Caco-2 (cell line): ENCODE measurements at regions not wholly inside any gene's neighbourhood (a gene's known extent, or its start where the extent isn't known, plus 50 kb on each side); places are given as distances from the start of the nearest gene placed in this dataset.

Experiments used
- BruUV-seq: library from RNA; stranded (reverse); fragments of 400-500 nt; replicated peaks from 2 replicates; lab custom pipeline; 2021; lab: Mats Ljungman, UMichigan
- CTCF ChIA-PET: fragments of 300-600 bp; sonication (Branson Sonifier 250); formaldehyde crosslinking; loops from one replicate; lab custom pipeline; 2022; ENCODE audit warnings: antibody characterized with exemption; lab: Charles Lee
- POLR2A ChIA-PET: fragments of 300-600 bp; sonication (Branson Sonifier 250); formaldehyde crosslinking; loops from one replicate; lab custom pipeline; 2022; ENCODE audit warnings: antibody characterized with exemption; lab: Charles Lee
- DNase-seq, 2 experiments: peaks; one replicate each; pipeline versions ENCODE4 v3.0.0 to v3.0.0-alpha.2; 2020 to 2022
- H3K27me3 ChIP-seq: replicated peaks from 2 replicates; pipeline ENCODE4 v1.6.0; 2011; ENCODE audit warnings: low read length; ENCODE audit not compliant: control insufficient read depth, insufficient read depth
- H3K36me3 ChIP-seq: 2 replicates; pipeline ENCODE4 v1.5.1; 2011; ENCODE audit warnings: low read length; ENCODE audit not compliant: control insufficient read depth, insufficient read depth
- H3K4me1 ChIP-seq: fragments of 250-450 bp; sonication (Bioruptor Pico); 2 replicates; pipeline ENCODE4 v1.5.1; 2020; ENCODE audit warnings: mild to moderate bottlenecking
- H3K4me3 ChIP-seq: 2 replicates; pipeline ENCODE4 v1.5.1; 2011; ENCODE audit warnings: low read depth, mild to moderate bottlenecking, control low read depth, low read length
- H3K9me3 ChIP-seq: fragments of 250-450 bp; sonication (Bioruptor Pico); 2 replicates; pipeline ENCODE4 v1.5.1; 2020; ENCODE audit warnings: mild to moderate bottlenecking, moderate library complexity
- H3K27ac Mint-ChIP-seq: one replicate; pipeline ENCODE4 v1.8.0; 2022; ENCODE audit warnings: mixed read lengths; ENCODE audit not compliant: unreplicated experiment
- H3K27me3 Mint-ChIP-seq: one replicate; pipeline ENCODE4 v1.8.0; 2022; ENCODE audit warnings: mixed read lengths; ENCODE audit not compliant: insufficient read depth, unreplicated experiment
- H3K36me3 Mint-ChIP-seq: one replicate; pipeline ENCODE4 v1.8.0; 2022; ENCODE audit warnings: mild to moderate bottlenecking, mixed read lengths; ENCODE audit not compliant: insufficient read depth, unreplicated experiment
- H3K4me1 Mint-ChIP-seq: one replicate; pipeline ENCODE4 v1.8.0; 2022; ENCODE audit warnings: low read depth, mixed read lengths; ENCODE audit not compliant: unreplicated experiment
- H3K4me3 Mint-ChIP-seq: one replicate; pipeline ENCODE4 v1.8.0; 2022; ENCODE audit warnings: mild to moderate bottlenecking, moderate library complexity, mixed read lengths; ENCODE audit not compliant: unreplicated experiment
- H3K9me3 Mint-ChIP-seq: one replicate; pipeline ENCODE4 v1.8.0; 2022; ENCODE audit warnings: mixed read lengths; ENCODE audit not compliant: unreplicated experiment
- CTCF ChIP-seq, 2 experiments: fragments of 200-600 bp in 1 of 2; IDR thresholded peaks; 1 replicate in 1 of 2; 2 replicates in 1 of 2; pipeline versions ENCODE4 v1.5.1 to v1.8.0; 2011 to 2022; ENCODE audit warnings: antibody characterized with exemption in 1 of 2, control low read depth in 1 of 2, inconsistent platforms in 1 of 2, low read depth in 1 of 2, low read length in 1 of 2, mild to moderate bottlenecking in 1 of 2, moderate library complexity in 1 of 2; ENCODE audit not compliant: insufficient read depth in 1 of 2, severe bottlenecking in 1 of 2, unreplicated experiment in 1 of 2
- intact Hi-C: fragments of 100-400 bp; cut with micrococcal nuclease; formaldehyde crosslinking; loops from one replicate; pipeline ENCODE4 v1.10.0; 2022; ENCODE audit not compliant: unreplicated experiment

- H3K4me1 ChIP-seq = no peaks in the 10 kb centered on the region
- H3K27ac Mint-ChIP-seq = no peak overlapping the region
- peaks cover 3% of the 10 kb centered on the region for H3K27me3 Mint-ChIP-seq
- no TSS peak for BruUV-seq
- no peaks in the 10 kb centered on the region for H3K27me3 ChIP-seq
- H3K36me3 Mint-ChIP-seq = no peaks in the 10 kb centered on the region
- no peak for DNase-seq
- H3K4me3 Mint-ChIP-seq = no peak overlapping the region
- no peaks in the 10 kb centered on the region for H3K9me3 Mint-ChIP-seq
- intact Hi-C loops = no loop called here
- CTCF ChIA-PET = no interaction called here
- no peaks in the 10 kb centered on the region for H3K36me3 ChIP-seq
- no peaks in the 10 kb centered on the region for H3K4me1 Mint-ChIP-seq
- no peak overlapping the region for H3K4me3 ChIP-seq
- POLR2A ChIA-PET = no interaction called here
- no peaks in the 10 kb centered on the region for H3K9me3 ChIP-seq
- no peak for TF ChIP-seq CTCF (IDR thresholded peaks at IDR 0.05; ENCODE audit: insufficient read depth in 1 of 2, low read depth in 1 of 2, low read length in 1 of 2, severe bottlenecking in 1 of 2, unreplicated experiment in 1 of 2)
Observed at GRCh38 chr9:78557540-78557939, 260.6 kb downstream of the PSAT1 start.

- CTCF ChIA-PET = no interaction called here
- H3K4me3 ChIP-seq = no peak overlapping the region
- Mint-ChIP-seq H3K4me3 (no peak overlapping the region), H3K9me3 (no peaks in the 10 kb centered on the region), H3K27me3 (peaks cover 3% of the 10 kb centered on the region), H3K4me1 (no peaks in the 10 kb centered on the region), H3K36me3 (no peaks in the 10 kb centered on the region), H3K27ac (no peak overlapping the region)
- no peaks in the 10 kb centered on the region for H3K4me1 ChIP-seq
- TF ChIP-seq CTCF (IDR thresholded peaks at IDR 0.05; ENCODE audit: insufficient read depth in 1 of 2, low read depth in 1 of 2, low read length in 1 of 2, severe bottlenecking in 1 of 2, unreplicated experiment in 1 of 2) = no peak
- intact Hi-C loops = no loop called here
- no peaks in the 10 kb centered on the region for H3K9me3 ChIP-seq
- H3K27me3 ChIP-seq = no peaks in the 10 kb centered on the region
- POLR2A ChIA-PET = no interaction called here
- no TSS peak for BruUV-seq
- no peak for DNase-seq
- H3K36me3 ChIP-seq = no peaks in the 10 kb centered on the region
Observed at GRCh38 chr9:78559449-78559885, 262.5 kb downstream of the PSAT1 start.

GRCh38 chr9:78562021-78562420, 265.1 kb downstream of the PSAT1 start:
- DNase-seq = no peak
- intact Hi-C loops = no loop called here
- TF ChIP-seq CTCF (IDR thresholded peaks at IDR 0.05; ENCODE audit: insufficient read depth in 1 of 2, low read depth in 1 of 2, low read length in 1 of 2, severe bottlenecking in 1 of 2, unreplicated experiment in 1 of 2) = no peak
- Mint-ChIP-seq H3K4me3 (no peak overlapping the region), H3K36me3 (no peaks in the 10 kb centered on the region), H3K9me3 (no peaks in the 10 kb centered on the region), H3K27ac (no peak overlapping the region), H3K4me1 (no peaks in the 10 kb centered on the region), H3K27me3 (peaks cover 3% of the 10 kb centered on the region)
- H3K9me3 ChIP-seq = no peaks in the 10 kb centered on the region
- no peaks in the 10 kb centered on the region for H3K4me1 ChIP-seq
- CTCF ChIA-PET = no interaction called here
- H3K4me3 ChIP-seq = no peak overlapping the region
- no peaks in the 10 kb centered on the region for H3K27me3 ChIP-seq
- no TSS peak for BruUV-seq
- POLR2A ChIA-PET = no interaction called here
- no peaks in the 10 kb centered on the region for H3K36me3 ChIP-seq
